H1 (cell line): ENCODE measurements at regions not wholly inside any gene's neighbourhood (a gene's known extent, or its start where the extent isn't known, plus 50 kb on each side); places are given as distances from the start of the nearest gene placed in this dataset.

Experiments
- CHD7 ChIP-seq: fragments of 300-600 bp; sonication (generic); IDR thresholded peaks from 2 replicates; pipeline ENCODE4 v1.7.1; 2012; ENCODE audit warnings: low read length, moderate library complexity, mild to moderate bottlenecking, inconsistent platforms; ENCODE audit not compliant: insufficient replicate concordance
- EP300 ChIP-seq, 2 experiments: IDR thresholded peaks; 1 replicate in 1 of 2; 2 replicates in 1 of 2; pipeline ENCODE4 v1.6.1; 2011 to 2012; ENCODE audit warnings: low read depth in 2 of 2, low read length in 2 of 2, mild to moderate bottlenecking in 2 of 2, borderline replicate concordance in 1 of 2, inconsistent platforms in 1 of 2, moderate library complexity in 1 of 2
- SIX5 ChIP-seq: IDR thresholded peaks from 2 replicates; pipeline ENCODE4 v1.6.1; 2011; ENCODE audit warnings: mild to moderate bottlenecking, low read depth, low read length
- SP2 ChIP-seq: IDR thresholded peaks from 2 replicates; pipeline ENCODE4 v1.6.1; 2012; ENCODE audit warnings: mild to moderate bottlenecking, low read length, inconsistent platforms
- TBP ChIP-seq: IDR thresholded peaks from 2 replicates; pipeline ENCODE4 v1.6.1; 2011; ENCODE audit warnings: low read depth, low read length, improper control_type of control experiment

GRCh38 chr16:18050777-18051176 lies 285.8 kb downstream of the NPIPA8 start (continued):
- no peak for TF ChIP-seq CHD7
- no peak for TF ChIP-seq EP300 (IDR thresholded peaks at IDR 0.05; ENCODE audit: borderline replicate concordance in 1 of 2, low read depth in 2 of 2, low read length in 2 of 2)
- TF ChIP-seq SP2, result no peak
- no peak for TF ChIP-seq TBP
- TF ChIP-seq SIX5, result no peak
